GM12892 (cell line): ENCODE measurements at regions not wholly inside any gene's neighbourhood (a gene's known extent, or its start where the extent isn't known, plus 50 kb on each side); places are given as distances from the start of the nearest gene placed in this dataset.

ENCODE experiments used
- POLR2A ChIP-seq: IDR thresholded peaks from 2 replicates; pipeline ENCODE4 v1.6.1; 2011; ENCODE audit warnings: low read depth, low read length, control low read depth
- TAF1 ChIP-seq: IDR thresholded peaks from 2 replicates; pipeline ENCODE4 v1.6.1; 2011; ENCODE audit warnings: low read depth, mild to moderate bottlenecking, control low read depth, low read length, borderline replicate concordance

DNA sequence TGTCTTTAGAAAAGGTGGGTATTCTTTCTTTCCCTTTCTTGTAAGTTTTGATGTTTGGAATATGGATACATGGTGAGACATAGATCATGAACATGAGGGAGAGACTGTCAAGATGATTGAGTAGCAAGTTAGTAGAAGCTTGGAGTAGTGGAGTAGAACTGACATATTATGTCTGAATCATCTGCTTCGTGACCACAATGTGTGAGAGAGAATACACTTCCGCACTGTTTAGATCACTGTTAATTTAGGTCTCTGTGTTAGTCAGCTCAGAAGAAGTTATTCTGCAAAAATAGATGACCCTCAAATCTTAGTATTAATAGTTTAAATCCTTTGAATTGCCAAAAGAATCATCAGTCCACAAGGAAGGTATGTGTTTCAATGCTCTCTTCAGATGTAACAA lies 151.0 kb downstream of the OXSM start:
- TF ChIP-seq TAF1 (no peak), POLR2A (no peak)
